Caco-2 (cell line): ENCODE measurements at regions not wholly inside any gene's neighbourhood (a gene's known extent, or its start where the extent isn't known, plus 50 kb on each side); places are given as distances from the start of the nearest gene placed in this dataset.

Experiments
- BruUV-seq: library from RNA; stranded (reverse); fragments of 400-500 nt; replicated peaks from 2 replicates; lab custom pipeline; 2021; lab: Mats Ljungman, UMichigan
- CTCF ChIA-PET: fragments of 300-600 bp; sonication (Branson Sonifier 250); formaldehyde crosslinking; loops from one replicate; lab custom pipeline; 2022; ENCODE audit warnings: antibody characterized with exemption; lab: Charles Lee
- POLR2A ChIA-PET: fragments of 300-600 bp; sonication (Branson Sonifier 250); formaldehyde crosslinking; loops from one replicate; lab custom pipeline; 2022; ENCODE audit warnings: antibody characterized with exemption; lab: Charles Lee
- DNase-seq, 2 experiments: peaks; one replicate each; pipeline versions ENCODE4 v3.0.0 to v3.0.0-alpha.2; 2020 to 2022
- H3K27me3 ChIP-seq: replicated peaks from 2 replicates; pipeline ENCODE4 v1.6.0; 2011; ENCODE audit warnings: low read length; ENCODE audit not compliant: control insufficient read depth, insufficient read depth
- H3K36me3 ChIP-seq: 2 replicates; pipeline ENCODE4 v1.5.1; 2011; ENCODE audit warnings: low read length; ENCODE audit not compliant: control insufficient read depth, insufficient read depth
- H3K4me1 ChIP-seq: fragments of 250-450 bp; sonication (Bioruptor Pico); 2 replicates; pipeline ENCODE4 v1.5.1; 2020; ENCODE audit warnings: mild to moderate bottlenecking
- H3K4me3 ChIP-seq: 2 replicates; pipeline ENCODE4 v1.5.1; 2011; ENCODE audit warnings: low read depth, mild to moderate bottlenecking, control low read depth, low read length
- H3K9me3 ChIP-seq: fragments of 250-450 bp; sonication (Bioruptor Pico); 2 replicates; pipeline ENCODE4 v1.5.1; 2020; ENCODE audit warnings: mild to moderate bottlenecking, moderate library complexity
- H3K27ac Mint-ChIP-seq: one replicate; pipeline ENCODE4 v1.8.0; 2022; ENCODE audit warnings: mixed read lengths; ENCODE audit not compliant: unreplicated experiment
- H3K27me3 Mint-ChIP-seq: one replicate; pipeline ENCODE4 v1.8.0; 2022; ENCODE audit warnings: mixed read lengths; ENCODE audit not compliant: insufficient read depth, unreplicated experiment
- H3K36me3 Mint-ChIP-seq: one replicate; pipeline ENCODE4 v1.8.0; 2022; ENCODE audit warnings: mild to moderate bottlenecking, mixed read lengths; ENCODE audit not compliant: insufficient read depth, unreplicated experiment
- H3K4me1 Mint-ChIP-seq: one replicate; pipeline ENCODE4 v1.8.0; 2022; ENCODE audit warnings: low read depth, mixed read lengths; ENCODE audit not compliant: unreplicated experiment
- H3K4me3 Mint-ChIP-seq: one replicate; pipeline ENCODE4 v1.8.0; 2022; ENCODE audit warnings: mild to moderate bottlenecking, moderate library complexity, mixed read lengths; ENCODE audit not compliant: unreplicated experiment
- H3K9me3 Mint-ChIP-seq: one replicate; pipeline ENCODE4 v1.8.0; 2022; ENCODE audit warnings: mixed read lengths; ENCODE audit not compliant: unreplicated experiment
- intact Hi-C: fragments of 100-400 bp; cut with micrococcal nuclease; formaldehyde crosslinking; loops from one replicate; pipeline ENCODE4 v1.10.0; 2022; ENCODE audit not compliant: unreplicated experiment
- TF ChIP-seq, protein P1 (sequence below), 2 experiments: fragments of 200-600 bp in 1 of 2; IDR thresholded peaks; 1 replicate in 1 of 2; 2 replicates in 1 of 2; pipeline versions ENCODE4 v1.5.1 to v1.8.0; 2011 to 2022; ENCODE audit warnings: antibody characterized with exemption in 1 of 2, control low read depth in 1 of 2, inconsistent platforms in 1 of 2, low read depth in 1 of 2, low read length in 1 of 2, mild to moderate bottlenecking in 1 of 2, moderate library complexity in 1 of 2; ENCODE audit not compliant: insufficient read depth in 1 of 2, severe bottlenecking in 1 of 2, unreplicated experiment in 1 of 2

DNA sequence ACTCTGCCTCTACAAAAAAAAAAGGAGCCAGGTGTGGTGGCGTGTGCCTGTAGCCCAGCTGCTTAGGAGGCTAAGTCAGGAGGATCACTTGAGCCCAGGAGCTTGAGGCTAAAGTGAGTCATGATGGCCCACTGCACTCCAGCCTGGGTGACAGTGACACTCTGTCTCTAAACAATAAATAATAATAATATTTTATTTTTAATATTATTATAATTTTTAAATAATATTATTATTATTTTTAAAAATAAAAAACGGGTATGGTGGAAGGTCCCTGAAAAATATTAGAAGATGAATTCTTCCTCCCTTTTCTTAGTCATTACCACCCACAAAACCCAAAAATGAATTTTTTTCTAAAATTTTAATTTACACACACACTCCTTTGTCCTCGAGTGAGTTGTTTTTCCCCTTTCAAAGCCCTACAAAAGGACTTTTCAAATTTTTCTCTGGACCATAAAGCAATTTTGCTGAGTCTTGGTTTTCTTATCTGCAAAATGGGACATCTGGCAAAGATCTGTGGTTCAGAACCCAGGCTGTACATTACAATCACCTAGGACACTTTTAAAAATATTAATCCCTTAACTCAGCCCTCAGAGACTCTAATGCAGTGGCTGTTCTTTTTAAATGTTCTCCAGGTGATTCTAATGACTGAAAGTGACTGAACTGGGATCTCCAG lies 174.0 kb upstream of the NEBL start:
- intact Hi-C loops: loop anchor here (10.0 kb wide), 1 partner anchor 884 kb away; no protein-coding TSS in a partner anchor
- Histone ChIP-seq H3K4me1 (no peaks in the 10 kb centered on the region), H3K9me3 (no peaks in the 10 kb centered on the region), H3K4me3 (no peak overlapping the region), H3K27me3 (no peaks in the 10 kb centered on the region), H3K36me3 (no peaks in the 10 kb centered on the region)
- no peaks in the 10 kb centered on the region for H3K9me3 Mint-ChIP-seq
- no peak for DNase-seq
- BruUV-seq: no TSS peak
- TF ChIP-seq, protein P1, sequence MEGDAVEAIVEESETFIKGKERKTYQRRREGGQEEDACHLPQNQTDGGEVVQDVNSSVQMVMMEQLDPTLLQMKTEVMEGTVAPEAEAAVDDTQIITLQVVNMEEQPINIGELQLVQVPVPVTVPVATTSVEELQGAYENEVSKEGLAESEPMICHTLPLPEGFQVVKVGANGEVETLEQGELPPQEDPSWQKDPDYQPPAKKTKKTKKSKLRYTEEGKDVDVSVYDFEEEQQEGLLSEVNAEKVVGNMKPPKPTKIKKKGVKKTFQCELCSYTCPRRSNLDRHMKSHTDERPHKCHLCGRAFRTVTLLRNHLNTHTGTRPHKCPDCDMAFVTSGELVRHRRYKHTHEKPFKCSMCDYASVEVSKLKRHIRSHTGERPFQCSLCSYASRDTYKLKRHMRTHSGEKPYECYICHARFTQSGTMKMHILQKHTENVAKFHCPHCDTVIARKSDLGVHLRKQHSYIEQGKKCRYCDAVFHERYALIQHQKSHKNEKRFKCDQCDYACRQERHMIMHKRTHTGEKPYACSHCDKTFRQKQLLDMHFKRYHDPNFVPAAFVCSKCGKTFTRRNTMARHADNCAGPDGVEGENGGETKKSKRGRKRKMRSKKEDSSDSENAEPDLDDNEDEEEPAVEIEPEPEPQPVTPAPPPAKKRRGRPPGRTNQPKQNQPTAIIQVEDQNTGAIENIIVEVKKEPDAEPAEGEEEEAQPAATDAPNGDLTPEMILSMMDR (IDR thresholded peaks at IDR 0.05; ENCODE audit: insufficient read depth in 1 of 2, low read depth in 1 of 2, low read length in 1 of 2, severe bottlenecking in 1 of 2, unreplicated experiment in 1 of 2): no peak
- H3K27me3 Mint-ChIP-seq: no peaks in the 10 kb centered on the region
- no peaks in the 10 kb centered on the region for H3K36me3 Mint-ChIP-seq
- no peak overlapping the region for H3K27ac Mint-ChIP-seq
- no peaks in the 10 kb centered on the region for H3K4me1 Mint-ChIP-seq
- no peak overlapping the region for H3K4me3 Mint-ChIP-seq
- ChIA-PET POLR2A (no interaction called here), CTCF (no interaction called here)

DNA sequence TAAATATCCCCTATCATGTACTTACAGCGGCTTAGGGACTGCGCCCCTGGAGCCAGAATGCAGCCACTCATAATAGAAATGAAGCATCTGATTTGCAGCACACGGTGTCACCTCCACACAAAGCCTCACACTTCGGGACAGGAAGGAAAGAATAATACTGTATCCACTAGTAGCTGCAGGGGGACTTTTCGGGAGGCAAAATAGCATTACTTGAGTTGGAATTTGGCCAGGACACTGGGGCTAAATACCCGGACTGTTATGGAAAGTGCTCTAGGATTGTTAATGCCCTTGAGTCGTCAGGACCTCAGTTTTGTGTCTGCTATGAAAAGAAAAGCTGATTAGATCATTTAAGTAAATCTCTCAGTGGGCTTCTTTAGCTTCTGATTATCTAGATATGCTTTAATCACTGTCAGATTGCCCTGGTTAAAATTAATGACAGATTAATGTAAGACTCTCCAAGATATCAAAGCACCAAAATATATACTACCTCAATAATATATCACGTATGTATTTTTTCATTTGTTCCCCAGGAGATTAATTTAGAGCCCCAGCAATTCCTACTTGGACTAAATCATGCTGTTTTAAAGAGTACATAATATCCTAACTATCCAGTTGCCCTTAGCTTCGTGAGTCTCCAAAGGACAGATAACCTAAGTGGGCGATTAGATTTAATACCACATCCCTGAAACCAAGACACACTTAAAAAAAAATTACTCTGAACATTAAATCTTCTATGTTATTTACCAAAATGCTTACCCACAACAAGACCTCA lies 173.0 kb upstream of the NEBL start:
- H3K36me3 ChIP-seq: no peaks in the 10 kb centered on the region
- Mint-ChIP-seq H3K4me1 (no peaks in the 10 kb centered on the region), H3K4me3 (no peak overlapping the region), H3K9me3 (no peaks in the 10 kb centered on the region), H3K27ac (no peak overlapping the region), H3K36me3 (no peaks in the 10 kb centered on the region), H3K27me3 (peaks cover 3% of the 10 kb centered on the region)
- intact Hi-C loops: loop anchor here (10.0 kb wide), 1 partner anchor 885 kb away; no protein-coding TSS in a partner anchor
- TF ChIP-seq, protein P1 (IDR thresholded peaks at IDR 0.05; ENCODE audit: insufficient read depth in 1 of 2, low read depth in 1 of 2, low read length in 1 of 2, severe bottlenecking in 1 of 2, unreplicated experiment in 1 of 2): no peak
- H3K4me3 ChIP-seq: no peak overlapping the region
- DNase-seq: no peak
- H3K27me3 ChIP-seq: no peaks in the 10 kb centered on the region
- H3K4me1 ChIP-seq: no peaks in the 10 kb centered on the region
- BruUV-seq: no TSS peak
- CTCF ChIA-PET: no interaction called here
- no peaks in the 10 kb centered on the region for H3K9me3 ChIP-seq
- POLR2A ChIA-PET: no interaction called here

DNA sequence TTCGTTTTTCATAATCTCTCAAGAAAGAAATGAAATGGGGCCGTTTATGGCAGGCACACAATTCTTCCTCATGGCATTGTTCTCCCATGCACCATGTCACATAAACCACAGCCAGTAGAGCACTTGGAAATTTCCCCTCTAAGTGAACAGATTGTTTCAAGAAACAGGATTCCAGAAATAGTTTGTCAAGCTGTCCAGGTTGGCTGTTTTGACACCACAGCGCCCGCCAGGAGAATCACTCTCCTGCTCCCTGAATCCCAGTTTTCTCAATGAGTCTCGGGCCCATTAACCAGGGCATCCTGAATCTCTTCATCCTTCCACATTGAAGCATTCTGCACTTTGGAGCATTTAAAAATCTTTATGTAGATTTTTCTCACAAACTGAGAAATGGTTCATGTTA lies 172.2 kb upstream of the NEBL start:
- Mint-ChIP-seq H3K27me3 (peaks cover 3% of the 10 kb centered on the region), H3K36me3 (no peaks in the 10 kb centered on the region), H3K27ac (no peak overlapping the region), H3K4me3 (no peak overlapping the region), H3K9me3 (no peaks in the 10 kb centered on the region), H3K4me1 (no peaks in the 10 kb centered on the region)
- ChIA-PET CTCF (no interaction called here), POLR2A (no interaction called here)
- Histone ChIP-seq H3K4me3 (no peak overlapping the region), H3K36me3 (no peaks in the 10 kb centered on the region), H3K4me1 (no peaks in the 10 kb centered on the region), H3K9me3 (no peaks in the 10 kb centered on the region), H3K27me3 (no peaks in the 10 kb centered on the region)
- TF ChIP-seq, protein P1 (IDR thresholded peaks at IDR 0.05; ENCODE audit: insufficient read depth in 1 of 2, low read depth in 1 of 2, low read length in 1 of 2, severe bottlenecking in 1 of 2, unreplicated experiment in 1 of 2): no peak
- intact Hi-C loops: no loop called here
- BruUV-seq: no TSS peak
- no peak for DNase-seq
